Aorta (tissue), 5 donors: ENCODE measurements at regions not wholly inside any gene's neighbourhood (a gene's known extent, or its start where the extent isn't known, plus 50 kb on each side); places are given as distances from the start of the nearest gene placed in this dataset.

Experiments
- ATAC-seq: fragments of 200-7000 bp; cut with Tn5 transposase; one replicate; pipeline ENCODE4 v1.9.1; 2022; ENCODE audit warnings: moderate library complexity; ENCODE audit not compliant: low FRiP score
- DNase-seq, 2 donors: peaks; one replicate each; pipeline ENCODE4 v3.0.0-alpha.2; 2020
- H3K27ac ChIP-seq, 2 donors: one replicate each; pipeline ENCODE4 v1.5.1; 2013; ENCODE audit warnings: low read length in 2 of 2, mild to moderate bottlenecking in 2 of 2, moderate library complexity in 2 of 2, control low read depth in 1 of 2, inconsistent platforms in 1 of 2, low read depth in 1 of 2
- H3K27me3 ChIP-seq, 2 donors: one replicate each; pipeline ENCODE4 v1.6.1; 2013; ENCODE audit warnings: control low read depth in 1 of 2, low read length in 1 of 2, mild to moderate bottlenecking in 1 of 2, moderate library complexity in 1 of 2; ENCODE audit not compliant: insufficient read depth in 2 of 2, control insufficient read depth in 1 of 2
- H3K36me3 ChIP-seq, 2 donors: one replicate each; pipeline ENCODE4 v1.6.1; 2013; ENCODE audit warnings: control low read depth in 1 of 2, low read length in 1 of 2, mild to moderate bottlenecking in 1 of 2; ENCODE audit not compliant: insufficient read depth in 2 of 2, control insufficient read depth in 1 of 2
- H3K4me1 ChIP-seq, 2 donors: one replicate each; pipeline ENCODE4 v1.6.1; 2013; ENCODE audit warnings: low read length in 2 of 2, control low read depth in 1 of 2, mild to moderate bottlenecking in 1 of 2, moderate library complexity in 1 of 2; ENCODE audit not compliant: insufficient read depth in 2 of 2, control insufficient read depth in 1 of 2
- H3K4me3 ChIP-seq, 2 donors: one replicate each; pipeline ENCODE4 v1.5.1; 2013; ENCODE audit warnings: low read length in 2 of 2, control low read depth in 1 of 2, mild to moderate bottlenecking in 1 of 2
- H3K9me3 ChIP-seq: one replicate; pipeline ENCODE4 v1.6.1; 2013; ENCODE audit warnings: mild to moderate bottlenecking, low read length; ENCODE audit not compliant: control insufficient read depth
- WGBS, 2 donors: extraction: QIAGEN DNeasy Blood & Tissue Kit; methylation state at CpG; one replicate each; pipeline ENCODE4 v1.1.7; 2013; 5-methylcytosine and 5-hydroxymethylcytosine counted together
- intact Hi-C, 2 donors: fragments of 100-400 bp; cut with DNase I; formaldehyde crosslinking; loops; one replicate each; pipeline versions ENCODE4 v1.14.2 to v1.15.0; 2022
- donor health status: healthy with polysubstance abuse.
- donor health status: Bipolar disorder and iron deficiency.
- donor health status: DM: no; HTN: no; CAD: no.
- donor health status: DM: no; HTN: no; CAD: no.
- donor health status: DM: yes; HTN: yes; CAD: no.

DNA sequence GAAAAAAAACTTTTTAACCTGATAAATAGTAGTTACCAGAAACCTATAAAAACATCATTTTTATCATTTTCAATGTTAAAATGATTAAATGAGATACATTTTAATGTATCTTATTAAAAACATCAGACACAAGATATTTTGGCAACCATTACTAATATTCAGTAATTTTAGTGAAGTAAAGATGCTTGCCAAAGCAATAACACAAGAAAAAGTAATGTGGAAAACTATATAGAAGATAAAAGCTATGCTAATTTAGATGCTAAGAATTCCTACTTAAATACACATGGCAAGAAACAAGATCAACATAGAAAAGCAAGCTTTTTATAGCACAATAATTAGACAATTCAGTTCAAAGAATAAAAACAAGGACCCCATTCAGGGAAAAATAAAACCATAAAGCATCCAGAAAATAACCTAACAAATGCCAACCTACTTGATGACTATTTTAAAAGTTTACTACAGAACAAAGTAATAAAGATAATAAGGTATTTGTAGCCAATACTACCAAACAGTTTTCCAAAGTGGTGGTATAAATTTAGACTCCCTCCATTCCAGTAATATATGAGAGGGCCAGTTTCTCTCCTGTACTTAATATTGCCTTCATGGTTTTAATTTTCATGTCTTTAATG lies 489.5 kb downstream of the CDH2 start:
- intact Hi-C loops, result loop anchor here in 1 of 2 donors (10.0 kb wide), 1 partner anchor 497 kb away; no protein-coding TSS in a partner anchor
- Histone ChIP-seq H3K27me3 (no peaks in the 10 kb centered on the region), H3K4me1 (no peaks in the 10 kb centered on the region), H3K36me3 (no peaks in the 10 kb centered on the region), H3K27ac (no peak overlapping the region), H3K9me3 (no peaks in the 10 kb centered on the region), H3K4me3 (no peak overlapping the region)
- ATAC-seq (no peak), DNase-seq (no peak)

DNA sequence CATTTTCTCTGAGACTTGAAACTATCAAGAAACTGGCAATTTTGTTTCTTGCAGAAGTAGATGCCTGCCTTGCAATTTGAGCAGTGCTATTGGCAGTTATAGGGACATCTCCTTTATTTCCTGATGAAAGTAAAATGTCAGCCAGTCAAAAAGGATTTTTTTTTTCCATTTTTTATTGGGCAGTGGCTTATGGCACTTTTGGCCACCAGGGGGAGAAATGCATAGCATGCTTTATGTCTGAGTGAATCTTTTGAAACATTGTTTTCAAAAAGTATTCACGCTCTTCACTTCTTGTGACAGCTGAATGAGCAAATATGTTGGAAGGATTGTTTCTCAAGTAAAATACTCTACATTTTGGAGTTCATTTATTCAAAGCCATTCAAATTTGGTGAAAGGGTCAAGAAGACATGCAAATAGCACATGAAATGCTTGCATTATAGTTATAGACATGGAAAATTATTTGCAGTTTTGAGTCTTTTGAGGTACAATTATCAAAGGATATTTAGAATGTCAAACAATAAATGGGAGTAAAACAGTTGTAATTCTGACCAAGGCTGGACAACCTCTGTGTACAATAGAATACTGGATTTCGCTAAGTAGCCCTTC lies 491.0 kb downstream of the CDH2 start:
- no peaks in the 10 kb centered on the region for H3K9me3 ChIP-seq
- no peaks in the 10 kb centered on the region for H3K27me3 ChIP-seq
- no peak overlapping the region for H3K4me3 ChIP-seq
- no peaks in the 10 kb centered on the region for H3K4me1 ChIP-seq
- H3K36me3 ChIP-seq, result no peaks in the 10 kb centered on the region
- no peak for DNase-seq
- intact Hi-C loops, result loop anchor here in 1 of 2 donors (10.0 kb wide), 1 partner anchor 499 kb away; no protein-coding TSS in a partner anchor
- H3K27ac ChIP-seq, result no peak overlapping the region
- no peak for ATAC-seq
- whole genome bisulfite sequencing, 2 donors, result 79 to 80% methylated on average over 2 of the region's 2 CpGs

DNA sequence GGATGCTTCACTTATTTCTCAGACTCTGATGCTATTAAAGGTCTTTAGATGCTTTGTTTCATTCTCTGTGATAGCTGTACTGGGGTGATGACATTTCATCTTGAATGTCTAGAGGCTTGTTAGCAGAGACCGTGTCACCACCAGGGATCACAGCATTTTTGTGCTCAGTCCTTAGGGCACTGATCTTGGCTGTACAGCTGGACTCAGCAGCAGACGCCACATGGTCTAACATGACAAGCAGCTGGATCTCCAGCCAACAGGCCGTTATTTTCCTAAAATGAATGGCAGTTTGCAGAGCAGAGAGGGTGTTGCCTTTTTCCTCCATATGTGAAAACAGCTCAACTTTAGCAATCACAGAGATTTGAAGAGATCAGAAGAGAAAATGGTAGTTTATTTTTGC lies 491.8 kb downstream of the CDH2 start:
- H3K9me3 ChIP-seq, result no peaks in the 10 kb centered on the region
- no peak overlapping the region for H3K4me3 ChIP-seq
- H3K36me3 ChIP-seq, result no peaks in the 10 kb centered on the region
- H3K27me3 ChIP-seq, result no peaks in the 10 kb centered on the region
- H3K4me1 ChIP-seq, result no peaks in the 10 kb centered on the region
- ATAC-seq (no peak), DNase-seq (no peak)
- 7 to 12% methylated on average over 3 of the region's 3 CpGs for WGBS, 2 donors
- intact Hi-C loops, result loop anchor here in 1 of 2 donors (10.0 kb wide), 1 partner anchor 500 kb away; no protein-coding TSS in a partner anchor
- H3K27ac ChIP-seq, result no peak overlapping the region

DNA sequence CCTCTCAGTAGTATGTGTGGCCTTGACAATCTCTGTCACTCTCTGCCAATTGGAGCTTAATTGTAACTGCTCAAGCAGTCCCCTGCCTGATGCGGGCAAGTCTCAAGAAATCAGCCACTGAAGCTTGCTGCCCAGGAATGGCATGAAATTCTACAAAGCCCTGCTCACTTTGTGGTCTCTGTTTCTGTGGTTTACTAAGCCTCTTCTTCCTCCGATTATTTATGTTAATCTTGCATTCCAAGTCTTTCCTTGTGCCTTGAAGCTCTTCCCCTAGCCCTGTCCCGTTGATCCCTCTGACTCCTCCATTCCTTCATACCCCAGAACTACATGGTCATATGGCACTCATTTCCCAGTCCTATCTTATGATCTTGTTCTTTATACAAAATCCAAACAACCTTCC lies 489.3 kb upstream of the CHST9 start:
- no peaks in the 10 kb centered on the region for H3K4me1 ChIP-seq
- H3K4me3 ChIP-seq, result no peak overlapping the region
- no peaks in the 10 kb centered on the region for H3K27me3 ChIP-seq
- H3K9me3 ChIP-seq, result no peaks in the 10 kb centered on the region
- DNase-seq (no peak), ATAC-seq (no peak)
- WGBS, 2 donors, result 87 to 94% methylated on average over 3 of the region's 3 CpGs
- H3K36me3 ChIP-seq, result no peaks in the 10 kb centered on the region
- H3K27ac ChIP-seq, result no peak overlapping the region
- intact Hi-C loops, result no loop called here

DNA sequence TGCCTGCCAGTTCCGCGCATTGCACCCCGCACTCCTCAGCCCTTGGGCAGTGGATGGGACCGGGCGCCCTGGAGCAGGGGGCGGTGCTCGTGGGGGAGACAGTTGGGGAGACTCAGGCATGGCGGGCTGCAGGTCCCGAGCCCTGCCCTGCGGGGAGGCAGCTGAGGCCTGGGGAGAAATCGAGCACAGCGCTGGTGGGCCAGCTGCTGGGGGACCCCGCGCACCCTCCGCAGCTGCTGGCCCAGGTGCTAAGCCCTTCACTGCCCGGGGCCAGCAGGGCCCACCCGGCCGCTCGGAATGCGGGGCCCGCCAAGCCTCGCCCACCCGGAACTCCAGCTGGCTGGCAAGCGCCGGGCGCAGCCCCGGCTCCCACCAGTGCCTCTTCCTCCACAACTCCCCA lies 488.8 kb upstream of the CHST9 start:
- WGBS, 2 donors, result 96 to 98% methylated on average over 26 to 27 of the region's 27 CpGs
- Histone ChIP-seq H3K4me1 (no peaks in the 10 kb centered on the region), H3K9me3 (no peaks in the 10 kb centered on the region), H3K27ac (no peak overlapping the region), H3K27me3 (no peaks in the 10 kb centered on the region), H3K4me3 (no peak overlapping the region), H3K36me3 (no peaks in the 10 kb centered on the region)
- no peak for ATAC-seq
- intact Hi-C loops, result no loop called here
- no peak for DNase-seq

DNA sequence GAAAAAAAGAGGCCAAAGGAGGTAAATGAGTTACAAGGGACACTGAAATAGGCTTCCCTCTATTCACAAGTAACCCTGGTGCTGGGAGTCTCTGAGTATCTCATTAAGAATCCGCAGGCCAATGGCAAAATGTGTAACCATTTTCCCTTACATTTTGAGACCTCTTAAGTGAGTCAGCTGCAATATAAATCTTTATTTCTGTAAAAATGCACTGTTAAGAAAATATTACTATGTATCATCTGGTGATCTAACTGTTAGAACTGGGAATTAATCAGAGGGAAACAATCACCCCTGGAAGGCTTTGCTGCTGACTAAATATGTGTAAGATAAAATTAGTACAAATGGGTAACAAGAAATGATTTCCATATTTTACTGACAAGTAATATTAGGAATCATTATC lies 483.1 kb upstream of the CHST9 start:
- H3K27ac ChIP-seq, result no peak overlapping the region
- H3K9me3 ChIP-seq, result no peaks in the 10 kb centered on the region
- DNase-seq (no peak), ATAC-seq (no peak)
- intact Hi-C loops, result no loop called here
- 93 to 100% methylated on average over 1 of the region's 1 CpG for WGBS, 2 donors
- no peaks in the 10 kb centered on the region for H3K4me1 ChIP-seq
- no peak overlapping the region for H3K4me3 ChIP-seq
- no peaks in the 10 kb centered on the region for H3K36me3 ChIP-seq
- H3K27me3 ChIP-seq, result no peaks in the 10 kb centered on the region

DNA sequence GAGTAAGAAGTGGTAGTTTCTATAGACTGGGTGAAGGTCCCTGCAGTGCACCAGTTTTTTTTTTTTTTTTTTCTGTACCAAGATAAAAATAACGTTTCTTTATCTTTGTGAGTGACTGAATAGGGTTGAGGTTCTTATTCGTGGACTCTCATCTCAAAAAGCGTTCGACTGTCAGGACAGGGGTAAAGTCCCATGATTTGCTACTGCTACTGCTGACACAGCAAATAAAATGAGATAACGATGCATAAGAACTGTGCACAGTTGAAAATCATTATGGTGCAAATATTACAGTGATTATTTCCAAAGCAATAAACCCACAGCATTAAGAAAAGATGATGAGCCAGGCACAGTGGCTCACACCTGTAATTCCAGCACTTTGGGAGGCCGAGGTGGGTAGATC lies 482.0 kb upstream of the CHST9 start:
- Histone ChIP-seq H3K36me3 (no peaks in the 10 kb centered on the region), H3K9me3 (no peaks in the 10 kb centered on the region), H3K4me3 (no peak overlapping the region), H3K27me3 (no peaks in the 10 kb centered on the region), H3K27ac (no peak overlapping the region), H3K4me1 (no peaks in the 10 kb centered on the region)
- no peak for DNase-seq
- no peak for ATAC-seq
- 53 to 67% methylated on average over 6 of the region's 6 CpGs for WGBS, 2 donors
- intact Hi-C loops, result no loop called here

DNA sequence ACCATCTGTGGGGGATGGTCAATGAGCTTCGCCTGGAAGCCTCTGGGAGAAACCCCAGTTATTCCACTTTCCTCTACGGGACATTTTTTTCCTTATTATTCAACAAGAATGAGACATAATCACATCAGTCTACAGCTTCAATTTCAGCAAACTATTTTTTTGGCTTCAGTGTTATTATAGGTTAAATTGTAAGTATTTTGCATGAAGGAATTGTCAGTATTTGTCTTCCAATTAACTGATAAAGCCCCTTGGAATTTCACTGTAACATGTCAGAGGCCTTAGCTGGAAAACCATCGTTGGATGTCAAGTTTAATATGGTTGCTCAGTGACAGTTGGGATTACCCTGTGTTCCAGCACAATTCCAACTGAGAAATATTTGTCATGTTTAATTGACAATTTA lies 480.9 kb upstream of the CHST9 start:
- DNase-seq (no peak), ATAC-seq (no peak)
- Histone ChIP-seq H3K4me3 (no peak overlapping the region), H3K36me3 (no peaks in the 10 kb centered on the region), H3K27ac (no peak overlapping the region), H3K27me3 (no peaks in the 10 kb centered on the region), H3K4me1 (no peaks in the 10 kb centered on the region), H3K9me3 (no peaks in the 10 kb centered on the region)
- WGBS, 2 donors, result 87 to 90% methylated on average over 3 of the region's 3 CpGs
- intact Hi-C loops, result no loop called here

DNA sequence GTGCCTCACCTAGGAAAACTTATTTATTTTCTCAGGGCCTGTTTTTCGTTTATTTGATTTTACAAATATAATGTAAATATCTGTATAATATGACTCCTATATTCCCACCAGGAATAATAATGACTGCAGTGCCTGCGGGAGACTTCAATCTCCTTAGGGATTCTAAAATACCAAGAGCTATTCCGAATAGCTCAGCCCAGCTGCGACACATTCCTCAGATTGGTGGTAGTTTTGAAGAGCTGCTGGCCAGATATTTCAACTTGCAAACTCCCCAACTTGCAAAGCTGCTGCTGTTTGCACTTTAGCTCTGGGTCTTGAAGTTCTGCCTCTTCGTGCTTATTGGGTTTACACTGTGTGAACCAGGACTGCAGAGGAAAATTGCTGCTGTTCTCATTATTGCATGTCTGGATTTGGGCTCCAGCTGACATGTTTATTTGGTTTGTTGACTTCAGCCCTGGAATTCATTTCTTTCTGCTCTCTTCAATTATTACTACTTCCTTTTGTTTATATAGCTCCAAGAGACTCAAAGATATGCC lies 480.2 kb upstream of the CHST9 start:
- no peaks in the 10 kb centered on the region for H3K36me3 ChIP-seq
- H3K27me3 ChIP-seq, result no peaks in the 10 kb centered on the region
- no peaks in the 10 kb centered on the region for H3K4me1 ChIP-seq
- WGBS, 2 donors, result 19% methylated on average over 5 of the region's 5 CpGs
- H3K4me3 ChIP-seq, result no peak overlapping the region
- no peaks in the 10 kb centered on the region for H3K9me3 ChIP-seq
- ATAC-seq, result no peak
- intact Hi-C loops, result no loop called here
- no peak for DNase-seq
- no peak overlapping the region for H3K27ac ChIP-seq
